H1 (cell line): ENCODE measurements at regions not wholly inside any gene's neighbourhood (a gene's known extent, or its start where the extent isn't known, plus 50 kb on each side); places are given as distances from the start of the nearest gene placed in this dataset.

Experiments used
- CHD7 ChIP-seq: fragments of 300-600 bp; sonication (generic); IDR thresholded peaks from 2 replicates; pipeline ENCODE4 v1.7.1; 2012; ENCODE audit warnings: low read length, moderate library complexity, mild to moderate bottlenecking, inconsistent platforms; ENCODE audit not compliant: insufficient replicate concordance
- FOSL1 ChIP-seq: IDR thresholded peaks from 2 replicates; pipeline ENCODE4 v1.6.1; 2011; ENCODE audit warnings: mild to moderate bottlenecking, low read depth, low read length, moderate library complexity; ENCODE audit not compliant: insufficient read depth
- KDM1A ChIP-seq: fragments of 200-600, 300-600 bp; sonication (generic); IDR thresholded peaks from 2 replicates; pipeline ENCODE4 v1.7.1; 2016; ENCODE audit warnings: mild to moderate bottlenecking, low read length, borderline replicate concordance
- KDM4A ChIP-seq: IDR thresholded peaks from one replicate; pipeline ENCODE4 v1.7.1; 2012; ENCODE audit warnings: low read depth, mild to moderate bottlenecking, moderate library complexity, low read length, inconsistent platforms; ENCODE audit not compliant: severe bottlenecking
- KDM5A ChIP-seq: fragments of 200-600 bp; IDR thresholded peaks from 2 replicates; pipeline ENCODE4 v1.7.1; 2012; ENCODE audit warnings: mild to moderate bottlenecking, low read length, inconsistent platforms, mixed read lengths
- NRF1 ChIP-seq: IDR thresholded peaks from 2 replicates; pipeline ENCODE4 v1.6.1; 2011; ENCODE audit warnings: mild to moderate bottlenecking, low read depth, low read length, improper control_type of control experiment
- POLR2A ChIP-seq, 2 experiments: IDR thresholded peaks; 1 replicate in 1 of 2; 2 replicates in 1 of 2; pipeline ENCODE4 v1.6.1; 2011; ENCODE audit warnings: low read depth in 2 of 2, low read length in 2 of 2, mild to moderate bottlenecking in 2 of 2; ENCODE audit errors: control extremely low read depth in 1 of 2
- SP2 ChIP-seq: IDR thresholded peaks from 2 replicates; pipeline ENCODE4 v1.6.1; 2012; ENCODE audit warnings: mild to moderate bottlenecking, low read length, inconsistent platforms
- YY1 ChIP-seq: IDR thresholded peaks from 2 replicates; pipeline ENCODE4 v1.6.1; 2011; ENCODE audit warnings: low read depth, mild to moderate bottlenecking, low read length

- TF ChIP-seq CHD7 (no peak), YY1 (no peak), NRF1 (no peak), KDM4A (no peak), KDM1A (no peak), KDM5A (no peak), FOSL1 (no peak), SP2 (no peak), POLR2A (IDR thresholded peaks at IDR 0.05; ENCODE audit: control extremely low read depth in 1 of 2, low read depth in 2 of 2, low read length in 2 of 2) (no peak)
- TF ChIP-seq, all 59 proteins: peak for 0
Observed at GRCh38 chr14:64654246-64654900, 49.9 kb upstream of the PLEKHG3 start (continued).
